IMR-90 (cell line): ENCODE measurements at regions not wholly inside any gene's neighbourhood (a gene's known extent, or its start where the extent isn't known, plus 50 kb on each side); places are given as distances from the start of the nearest gene placed in this dataset.

Source experiments
- ATAC-seq: fragments of 200-7000 bp; cut with Tn5 transposase; 2 replicates; pipeline ENCODE4 v1.9.1; 2020; ENCODE audit warnings: low read depth, mild to moderate bottlenecking, moderate library complexity
- BruUV-seq: library from RNA; stranded (reverse); fragments of 400-500 nt; replicated peaks from 2 replicates; lab custom pipeline; 2021; lab: Mats Ljungman, UMichigan
- CTCF ChIA-PET: fragments of 300-600 bp; formaldehyde crosslinking; extraction: SDS; loops from one replicate; lab custom pipeline; 2021; ENCODE audit warnings: antibody characterized with exemption; lab: Yijun Ruan, JAX
- POLR2A ChIA-PET: fragments of 300-600 bp; sonication (Branson Sonifier 250); formaldehyde crosslinking; loops from one replicate; lab custom pipeline; 2022; ENCODE audit warnings: antibody characterized with exemption; ENCODE audit not compliant: unreplicated experiment; lab: Charles Lee
- DNase-seq: peaks from one replicate; pipeline ENCODE4 v3.0.0; 2013
- H2AFZ ChIP-seq: replicated peaks from 2 replicates; pipeline ENCODE3; 2013; ENCODE audit warnings: low read length, mild to moderate bottlenecking; ENCODE audit not compliant: poor library complexity
- H2AK5ac ChIP-seq: 2 replicates; pipeline ENCODE4 v1.6.1; 2013; ENCODE audit warnings: low read depth, low read length, inconsistent platforms
- H2AK9ac ChIP-seq: replicated peaks from 2 replicates; pipeline ENCODE3; 2013; ENCODE audit warnings: mild to moderate bottlenecking, low read depth, low read length, moderate library complexity; ENCODE audit not compliant: poor library complexity
- H2BK120ac ChIP-seq: 2 replicates; pipeline ENCODE4 v1.6.1; 2013; ENCODE audit warnings: low read depth, low read length, inconsistent platforms
- H2BK15ac ChIP-seq: 3 replicates; pipeline ENCODE4 v1.6.1; 2013; ENCODE audit warnings: low read depth, low read length, inconsistent platforms
- H2BK20ac ChIP-seq: 2 replicates; pipeline ENCODE4 v1.6.1; 2013; ENCODE audit warnings: low read depth, mild to moderate bottlenecking, inconsistent platforms, low read length, moderate library complexity
- H2BK5ac ChIP-seq: 2 replicates; pipeline ENCODE4 v1.6.1; 2013; ENCODE audit warnings: mild to moderate bottlenecking, low read depth, low read length, inconsistent platforms; ENCODE audit not compliant: poor library complexity, severe bottlenecking
- H3K14ac ChIP-seq: replicated peaks from 2 replicates; pipeline ENCODE4 v1.6.1; 2013; ENCODE audit warnings: low read depth, low read length, inconsistent platforms
- H3K18ac ChIP-seq: 2 replicates; pipeline ENCODE4 v1.6.1; 2013; ENCODE audit warnings: low read depth, low read length, control low read depth
- H3K23ac ChIP-seq: 2 replicates; pipeline ENCODE4 v1.6.1; 2013; ENCODE audit warnings: low read depth, low read length, inconsistent platforms
- H3K27ac ChIP-seq: 2 replicates; pipeline ENCODE4 v1.5.1; 2013; ENCODE audit warnings: mild to moderate bottlenecking, control low read depth, low read length; ENCODE audit not compliant: insufficient read depth
- H3K27me3 ChIP-seq: 2 replicates; pipeline ENCODE4 v1.6.1; 2013; ENCODE audit warnings: low read length; ENCODE audit not compliant: control insufficient read depth, insufficient read depth
- H3K36me3 ChIP-seq: 2 replicates; pipeline ENCODE4 v1.6.1; 2013; ENCODE audit warnings: low read length, mixed read lengths; ENCODE audit not compliant: control insufficient read depth, insufficient read depth
- H3K4ac ChIP-seq: 2 replicates; pipeline ENCODE4 v1.6.1; 2013; ENCODE audit warnings: low read depth, low read length, inconsistent platforms
- H3K4me1 ChIP-seq: 2 replicates; pipeline ENCODE4 v1.6.1; 2013; ENCODE audit warnings: low read length, mixed read lengths; ENCODE audit not compliant: control insufficient read depth, insufficient read depth
- H3K4me2 ChIP-seq: 2 replicates; pipeline ENCODE4 v1.6.1; 2013; ENCODE audit warnings: low read depth, mild to moderate bottlenecking, control low read depth, low read length, moderate library complexity
- H3K4me3 ChIP-seq: 2 replicates; pipeline ENCODE4 v1.5.1; 2013; ENCODE audit warnings: low read depth, mild to moderate bottlenecking, control low read depth, low read length, moderate library complexity; ENCODE audit not compliant: insufficient read depth
- H3K56ac ChIP-seq: 2 replicates; pipeline ENCODE4 v1.6.1; 2013; ENCODE audit warnings: low read length, inconsistent platforms; ENCODE audit not compliant: insufficient read depth; ENCODE audit errors: extremely low read depth
- H3K79me1 ChIP-seq, 2 experiments: 2 replicates each; pipeline ENCODE4 v1.6.1; 2013; ENCODE audit warnings: low read length in 2 of 2, inconsistent platforms in 1 of 2, low read depth in 1 of 2
- H3K9ac ChIP-seq: 2 replicates; pipeline ENCODE4 v1.6.1; 2013; ENCODE audit warnings: low read depth, low read length, control low read depth
- H3K9me1 ChIP-seq: 2 replicates; pipeline ENCODE4 v1.6.1; 2013; ENCODE audit warnings: low read length, inconsistent platforms; ENCODE audit not compliant: insufficient read depth
- H3K9me3 ChIP-seq: 2 replicates; pipeline ENCODE4 v1.6.1; 2013; ENCODE audit warnings: low read length; ENCODE audit not compliant: control insufficient read depth, insufficient read depth
- H4K20me1 ChIP-seq: 2 replicates; pipeline ENCODE4 v1.6.1; 2013; ENCODE audit warnings: low read length, inconsistent platforms; ENCODE audit not compliant: insufficient read depth
- H4K5ac ChIP-seq: 2 replicates; pipeline ENCODE4 v1.6.1; 2013; ENCODE audit warnings: mild to moderate bottlenecking, low read depth, low read length, control low read depth
- H4K8ac ChIP-seq, 2 experiments: 2 replicates each; pipeline ENCODE4 v1.6.1; 2013; ENCODE audit warnings: low read depth in 2 of 2, low read length in 2 of 2, control low read depth in 1 of 2, inconsistent platforms in 1 of 2
- H4K91ac ChIP-seq: 2 replicates; pipeline ENCODE4 v1.6.1; 2013; ENCODE audit warnings: low read depth, low read length, inconsistent platforms; ENCODE audit not compliant: insufficient read depth
- BHLHE40 ChIP-seq: fragments of 150-350 bp; IDR thresholded peaks from 2 replicates; pipeline ENCODE4 v1.6.1; 2016; ENCODE audit warnings: mild to moderate bottlenecking, low read depth, low read length
- CEBPB ChIP-seq: IDR thresholded peaks from 2 replicates; pipeline ENCODE4 v1.6.1; 2012; ENCODE audit warnings: low read depth, low read length, improper control_type of control experiment
- CHD1 ChIP-seq: IDR thresholded peaks from 2 replicates; pipeline ENCODE4 v1.6.1; 2012; ENCODE audit warnings: low read depth, low read length, improper control_type of control experiment
- FOS ChIP-seq: fragments of 150-350 bp; IDR thresholded peaks from 2 replicates; pipeline ENCODE4 v1.6.1; 2016; ENCODE audit warnings: low read depth, low read length
- MAFK ChIP-seq: IDR thresholded peaks from 2 replicates; pipeline ENCODE4 v1.6.1; 2012; ENCODE audit warnings: low read depth, low read length, improper control_type of control experiment
- MXI1 ChIP-seq: IDR thresholded peaks from 2 replicates; pipeline ENCODE4 v1.6.1; 2012; ENCODE audit warnings: low read depth, mild to moderate bottlenecking, low read length, moderate library complexity, borderline replicate concordance
- POLR2A ChIP-seq: IDR thresholded peaks from 2 replicates; pipeline ENCODE4 v1.6.1; 2012; ENCODE audit warnings: mild to moderate bottlenecking, low read depth, low read length
- RAD21 ChIP-seq: IDR thresholded peaks from 2 replicates; pipeline ENCODE4 v1.6.1; 2012; ENCODE audit warnings: low read length, improper control_type of control experiment
- RCOR1 ChIP-seq: IDR thresholded peaks from 2 replicates; pipeline ENCODE4 v1.6.1; 2012; ENCODE audit warnings: mild to moderate bottlenecking, low read length, improper control_type of control experiment; ENCODE audit not compliant: insufficient replicate concordance
- RFX5 ChIP-seq: IDR thresholded peaks from 2 replicates; pipeline ENCODE4 v1.8.0; 2012; ENCODE audit warnings: low read depth, mild to moderate bottlenecking, low read length, moderate library complexity
- SMC3 ChIP-seq: fragments of 150-350 bp; IDR thresholded peaks from 2 replicates; pipeline ENCODE4 v1.6.1; 2016; ENCODE audit warnings: low read depth, mild to moderate bottlenecking, antibody characterized with exemption, low read length, moderate library complexity
- WGBS, 2 experiments: methylation state at CpG; one replicate each; pipeline versions ENCODE4 v1.1.5 to v1.1.7; 2013; ENCODE audit warnings: missing lambda C conversion rate in 2 of 2; ENCODE audit not compliant: insufficient read length in 1 of 2; ENCODE audit errors: extremely low coverage in 2 of 2; 5-methylcytosine and 5-hydroxymethylcytosine counted together
- dilution Hi-C: fragments of 300-500 bp; cut with HindIII; formaldehyde crosslinking; loops from one replicate; pipeline ENCODE4 v1.14.3; 2018; ENCODE audit warnings: low sequenced_read_pairs; ENCODE audit not compliant: unreplicated experiment
- in situ Hi-C: fragments of 300-500 bp; cut with MboI; formaldehyde crosslinking; loops from 3 replicates; pipeline ENCODE4 v1.14.3; 2019; ENCODE audit warnings: low sequenced_read_pairs, inconsistent platforms, mixed read lengths
- intact Hi-C: fragments of 100-400 bp; cut with micrococcal nuclease; formaldehyde crosslinking; loops from 2 replicates; pipeline ENCODE4 v1.10.0; 2022
- TF ChIP-seq, protein P1 (sequence below): conservative IDR thresholded peaks from 2 replicates; pipeline ENCODE4 v1.5.1; 2012; ENCODE audit warnings: mild to moderate bottlenecking, low read depth, low read length, improper control_type of control experiment
- TF ChIP-seq, protein P2 (sequence below): fragments of 150-350 bp; IDR thresholded peaks from 2 replicates; pipeline ENCODE4 v1.6.1; 2017; ENCODE audit warnings: mild to moderate bottlenecking, antibody characterized with exemption, low read length, low read depth
- TF ChIP-seq, protein P3 (sequence below): fragments of 150-350 bp; IDR thresholded peaks from 2 replicates; pipeline ENCODE4 v1.6.1; 2016; ENCODE audit warnings: low read depth, mild to moderate bottlenecking, low read length, moderate library complexity, borderline replicate concordance

DNA sequence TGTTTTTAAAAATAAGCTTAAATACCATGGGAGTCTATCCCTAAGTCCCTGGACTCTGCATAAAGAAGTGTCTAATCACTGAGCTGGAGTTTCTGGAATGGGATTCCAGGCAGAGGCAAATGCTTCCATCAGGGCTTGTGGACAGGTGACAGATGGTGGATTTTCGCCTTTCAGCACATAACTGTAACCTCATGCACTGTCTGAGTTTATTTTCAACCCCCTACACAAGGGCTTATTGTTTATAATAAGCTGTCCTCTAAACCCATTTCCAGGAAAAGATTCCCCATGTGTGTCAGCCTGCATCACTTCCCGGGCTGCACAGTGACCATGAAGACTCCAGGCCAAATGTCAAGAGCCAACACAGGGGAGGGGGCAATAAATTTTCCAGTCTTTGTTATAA, 264.0 kb downstream of the PIK3R1 start:
- Histone ChIP-seq H2BK5ac (no peak overlapping the region), H3K4ac (no peak overlapping the region), H3K36me3 (no peaks in the 10 kb centered on the region), H3K9ac (no peak overlapping the region), H3K27ac (no peak overlapping the region), H4K91ac (no peak overlapping the region), H3K18ac (no peak overlapping the region), H3K4me1 (peaks cover 2% of the 10 kb centered on the region; the same call in 1 of the 2 replicates), H2AK5ac (no peak overlapping the region), H4K5ac (no peak overlapping the region), H3K79me1 (no peaks in the 10 kb centered on the region), H3K27me3 (no peaks in the 10 kb centered on the region), H3K14ac (no peak overlapping the region), H2BK120ac (no peak overlapping the region), H2BK20ac (no peak overlapping the region), H2AFZ (no peak overlapping the region), H4K8ac (no peak overlapping the region), H3K9me3 (no peaks in the 10 kb centered on the region), H3K4me3 (no peak overlapping the region), H3K4me2 (no peak overlapping the region), H4K20me1 (no peaks in the 10 kb centered on the region), H3K9me1 (no peaks in the 10 kb centered on the region), H3K56ac (no peak overlapping the region), H3K23ac (no peak overlapping the region), H2AK9ac (no peak overlapping the region), H2BK15ac (no peak overlapping the region)
- ATAC-seq (no peak; the same call in 1 of the 2 replicates), DNase-seq (peak; percentile 6)
- no CpG with 5 or more reads among the region's 2 CpGs for WGBS, 2 experiments
- in situ Hi-C loops: no loop called here
- intact Hi-C loops: no loop called here
- dilution Hi-C loops: no loop called here
- no peak for TF ChIP-seq RCOR1
- no peak for TF ChIP-seq BHLHE40
- no peak for TF ChIP-seq CEBPB
- no peak for TF ChIP-seq SMC3
- TF ChIP-seq, protein P1, sequence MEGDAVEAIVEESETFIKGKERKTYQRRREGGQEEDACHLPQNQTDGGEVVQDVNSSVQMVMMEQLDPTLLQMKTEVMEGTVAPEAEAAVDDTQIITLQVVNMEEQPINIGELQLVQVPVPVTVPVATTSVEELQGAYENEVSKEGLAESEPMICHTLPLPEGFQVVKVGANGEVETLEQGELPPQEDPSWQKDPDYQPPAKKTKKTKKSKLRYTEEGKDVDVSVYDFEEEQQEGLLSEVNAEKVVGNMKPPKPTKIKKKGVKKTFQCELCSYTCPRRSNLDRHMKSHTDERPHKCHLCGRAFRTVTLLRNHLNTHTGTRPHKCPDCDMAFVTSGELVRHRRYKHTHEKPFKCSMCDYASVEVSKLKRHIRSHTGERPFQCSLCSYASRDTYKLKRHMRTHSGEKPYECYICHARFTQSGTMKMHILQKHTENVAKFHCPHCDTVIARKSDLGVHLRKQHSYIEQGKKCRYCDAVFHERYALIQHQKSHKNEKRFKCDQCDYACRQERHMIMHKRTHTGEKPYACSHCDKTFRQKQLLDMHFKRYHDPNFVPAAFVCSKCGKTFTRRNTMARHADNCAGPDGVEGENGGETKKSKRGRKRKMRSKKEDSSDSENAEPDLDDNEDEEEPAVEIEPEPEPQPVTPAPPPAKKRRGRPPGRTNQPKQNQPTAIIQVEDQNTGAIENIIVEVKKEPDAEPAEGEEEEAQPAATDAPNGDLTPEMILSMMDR: no peak
- no peak for TF ChIP-seq RFX5
- TF ChIP-seq, protein P2, sequence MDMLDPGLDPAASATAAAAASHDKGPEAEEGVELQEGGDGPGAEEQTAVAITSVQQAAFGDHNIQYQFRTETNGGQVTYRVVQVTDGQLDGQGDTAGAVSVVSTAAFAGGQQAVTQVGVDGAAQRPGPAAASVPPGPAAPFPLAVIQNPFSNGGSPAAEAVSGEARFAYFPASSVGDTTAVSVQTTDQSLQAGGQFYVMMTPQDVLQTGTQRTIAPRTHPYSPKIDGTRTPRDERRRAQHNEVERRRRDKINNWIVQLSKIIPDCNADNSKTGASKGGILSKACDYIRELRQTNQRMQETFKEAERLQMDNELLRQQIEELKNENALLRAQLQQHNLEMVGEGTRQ: no peak
- no peak for TF ChIP-seq POLR2A
- TF ChIP-seq MXI1: no peak
- TF ChIP-seq CHD1: no peak
- TF ChIP-seq FOS: no peak
- TF ChIP-seq RAD21: no peak
- TF ChIP-seq MAFK: no peak
- TF ChIP-seq, protein P3, sequence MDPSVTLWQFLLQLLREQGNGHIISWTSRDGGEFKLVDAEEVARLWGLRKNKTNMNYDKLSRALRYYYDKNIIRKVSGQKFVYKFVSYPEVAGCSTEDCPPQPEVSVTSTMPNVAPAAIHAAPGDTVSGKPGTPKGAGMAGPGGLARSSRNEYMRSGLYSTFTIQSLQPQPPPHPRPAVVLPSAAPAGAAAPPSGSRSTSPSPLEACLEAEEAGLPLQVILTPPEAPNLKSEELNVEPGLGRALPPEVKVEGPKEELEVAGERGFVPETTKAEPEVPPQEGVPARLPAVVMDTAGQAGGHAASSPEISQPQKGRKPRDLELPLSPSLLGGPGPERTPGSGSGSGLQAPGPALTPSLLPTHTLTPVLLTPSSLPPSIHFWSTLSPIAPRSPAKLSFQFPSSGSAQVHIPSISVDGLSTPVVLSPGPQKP: no peak
- POLR2A ChIA-PET: no interaction called here
- CTCF ChIA-PET: interaction anchor here (0.7 kb wide), 1 partner anchor 1449 kb away, joined by 3 read pairs; no protein-coding TSS in a partner anchor
- BruUV-seq: no TSS peak
